K562 (cell line): ENCODE measurements at regions not wholly inside any gene's neighbourhood (a gene's known extent, or its start where the extent isn't known, plus 50 kb on each side); places are given as distances from the start of the nearest gene placed in this dataset.

Experiments
- ATAC-seq: fragments of 200-7000 bp; cut with Tn5 transposase; 3 replicates; pipeline ENCODE4 v1.9.1; 2020; ENCODE audit warnings: moderate library complexity
- BruUV-seq: library from RNA; stranded (reverse); fragments of 400-500 nt; replicated peaks from 2 replicates; lab custom pipeline; 2021; lab: Mats Ljungman, UMichigan
- CTCF ChIA-PET: fragments of 300-600 bp; formaldehyde crosslinking; extraction: SDS; loops from one replicate; lab custom pipeline; 2021; ENCODE audit warnings: low intra/inter-chr PET ratio; lab: Yijun Ruan, JAX
- POLR2A ChIA-PET: fragments of 300-600, 350-650 bp; sonication (Branson Sonifier 250); formaldehyde crosslinking; extraction: SDS; loops from one replicate; lab custom pipeline; 2021; ENCODE audit warnings: antibody characterized with exemption, inconsistent platforms; lab: Yijun Ruan, JAX
- DNase-seq, 4 experiments: peaks; one replicate each; pipeline versions ENCODE4 v3.0.0 to v3.0.0-alpha.2; 2011 to 2018; ENCODE audit warnings: low spot score in 3 of 4, mixed read lengths in 3 of 4; ENCODE audit errors: extremely low read depth in 1 of 4
- FAIRE-seq: peaks from 2 replicates; lab custom pipeline; 2011; peaks lifted over from hg19 to GRCh38; lab: Jason Lieb, UNC
- H2AFZ ChIP-seq: 2 replicates; pipeline ENCODE4 v1.6.0; 2011; ENCODE audit warnings: low read depth, low read length, control low read depth, inconsistent platforms
- H3K27ac ChIP-seq: fragments of 200-600 bp; 3 replicates; pipeline ENCODE4 v1.8.0; 2011; ENCODE audit warnings: low read depth, mild to moderate bottlenecking, control low read depth, inconsistent platforms, low read length, moderate library complexity, mixed read lengths; ENCODE audit errors: extremely low read depth
- H3K27me3 ChIP-seq, 2 experiments: fragments of 300-600 bp in 1 of 2; 2 replicates in 1 of 2; 3 replicates in 1 of 2; pipeline versions ENCODE4 v1.6.0 to v1.8.0; 2011; ENCODE audit warnings: inconsistent platforms in 2 of 2, low read length in 2 of 2, mild to moderate bottlenecking in 1 of 2, mixed read lengths in 1 of 2, moderate library complexity in 1 of 2; ENCODE audit not compliant: control insufficient read depth in 2 of 2, insufficient read depth in 2 of 2
- H3K36me3 ChIP-seq: fragments of 300-600 bp; 3 replicates; pipeline ENCODE4 v1.8.0; 2011; ENCODE audit warnings: mild to moderate bottlenecking, low read length, inconsistent platforms; ENCODE audit not compliant: control insufficient read depth, insufficient read depth
- H3K4me1 ChIP-seq, 2 experiments: fragments of 200-600 bp in 1 of 2; replicated peaks in 1 of 2; 2 replicates in 1 of 2; 3 replicates in 1 of 2; pipeline versions ENCODE4 v1.5.1 to v1.8.0; 2011; ENCODE audit warnings: inconsistent platforms in 2 of 2, low read length in 2 of 2, mild to moderate bottlenecking in 1 of 2, mixed read lengths in 1 of 2, moderate library complexity in 1 of 2; ENCODE audit not compliant: control insufficient read depth in 2 of 2, insufficient read depth in 2 of 2
- H3K4me2 ChIP-seq: 2 replicates; pipeline ENCODE4 v1.6.1; 2011; ENCODE audit warnings: low read length, control low read depth, inconsistent platforms, mixed read lengths; ENCODE audit not compliant: insufficient read depth
- H3K4me3 ChIP-seq: fragments of 200-600 bp; sonication (generic), shearing (Covaris generic); 2 replicates; pipeline ENCODE4 v1.5.1; 2016; ENCODE audit warnings: control low read depth, inconsistent platforms
- H3K79me2 ChIP-seq: fragments of 200-600 bp; 3 replicates; pipeline ENCODE4 v1.8.0; 2011; ENCODE audit warnings: low read length, inconsistent platforms; ENCODE audit not compliant: control insufficient read depth, insufficient read depth
- H3K9ac ChIP-seq, 2 experiments: 2 replicates each; pipeline versions ENCODE4 v1.6.0 to v1.6.1; 2011; ENCODE audit warnings: low read depth in 2 of 2, low read length in 2 of 2, control low read depth in 1 of 2, inconsistent platforms in 1 of 2, mild to moderate bottlenecking in 1 of 2, mixed read lengths in 1 of 2; ENCODE audit not compliant: insufficient read depth in 1 of 2
- H3K9me1 ChIP-seq: one replicate; pipeline ENCODE4 v1.6.0; 2011; ENCODE audit warnings: inconsistent platforms, mild to moderate bottlenecking, low read length, moderate library complexity; ENCODE audit not compliant: control insufficient read depth, insufficient read depth
- H3K9me3 ChIP-seq: replicated peaks from 2 replicates; pipeline ENCODE4 v1.5.1; 2011; ENCODE audit warnings: low read depth, low read length, inconsistent platforms; ENCODE audit not compliant: control insufficient read depth, insufficient read depth
- H4K20me1 ChIP-seq: replicated peaks from 2 replicates; pipeline ENCODE4 v1.6.1; 2011; ENCODE audit warnings: low read length, inconsistent platforms, mixed read lengths; ENCODE audit not compliant: control insufficient read depth, insufficient read depth
- ETV1 ChIP-seq: fragments of 450-650 bp; conservative IDR thresholded peaks from 2 replicates; pipeline ENCODE4 v1.6.1; 2016; ENCODE audit warnings: missing genetic modification characterization, control low read depth, low read depth, missing compliant biosample characterization
- MTA1 ChIP-seq: fragments of 450-650 bp; IDR thresholded peaks from 2 replicates; pipeline ENCODE4 v1.6.1; 2017; ENCODE audit warnings: borderline replicate concordance
- NONO ChIP-seq, 2 experiments: fragments of 200-400 bp in 1 of 2; fragments of 450-650 bp in 1 of 2; formaldehyde crosslinking in 1 of 2; IDR thresholded peaks; 2 replicates each; pipeline ENCODE4 v1.6.1; 2017; ENCODE audit warnings: low read depth in 2 of 2, mild to moderate bottlenecking in 2 of 2, moderate library complexity in 2 of 2, low read length in 1 of 2
- TCF7L2 ChIP-seq: fragments of 150-350 bp; IDR thresholded peaks from 2 replicates; pipeline ENCODE4 v1.6.1; 2016; ENCODE audit warnings: low read depth, mild to moderate bottlenecking, low read length, moderate library complexity
- ZNF316 ChIP-seq: fragments of 450-650 bp; IDR thresholded peaks from 2 replicates; pipeline ENCODE4 v1.6.1; 2016
- WGBS: fragments of 100-300 bp; shearing (Covaris generic); methylation state at CpG from one replicate; pipeline ENCODE4 v1.1.6; 2016; ENCODE audit warnings: low coverage, mixed read lengths; ENCODE audit not compliant: insufficient coverage; ENCODE audit errors: missing lambda C conversion rate; 5-methylcytosine and 5-hydroxymethylcytosine counted together
- in situ Hi-C: fragments of 300-500 bp; cut with MboI; formaldehyde crosslinking; loops from 4 replicates; pipeline ENCODE4 v1.15.0; 2018; ENCODE audit warnings: inconsistent platforms, mixed read lengths
- intact Hi-C: fragments of 100-400 bp; cut with micrococcal nuclease; formaldehyde crosslinking; loops from 2 replicates; pipeline ENCODE4 v1.14.2; 2022

- ATAC-seq (no peak), FAIRE-seq (no peak)
- intact Hi-C loops = no loop called here
- no peak overlapping the region for H2AFZ ChIP-seq
- H3K9ac ChIP-seq = no peak overlapping the region
- CTCF ChIA-PET = no interaction called here
- no peaks in the 10 kb centered on the region; the same call in 1 of the 2 replicates for H4K20me1 ChIP-seq
- no peak overlapping the region for H3K27ac ChIP-seq
- no peak for TF ChIP-seq ZNF316
- no peak for TF ChIP-seq NONO (IDR thresholded peaks at IDR 0.05; ENCODE audit: low read depth in 2 of 2, low read length in 1 of 2)
- no peak for TF ChIP-seq MTA1
- TF ChIP-seq TCF7L2 = no peak
- TF ChIP-seq ETV1 (tag) = no peak
- TF ChIP-seq, all 486 proteins: peak for 0
- Histone ChIP-seq H3K79me2 (peaks cover 41% of the 10 kb centered on the region), H3K4me1 (peaks cover 0 to 5% of the 10 kb centered on the region in 2 experiments; a peak in 2 of 5 replicates), H3K4me2 (no peak overlapping the region), H3K27me3 (no peaks in the 10 kb centered on the region), H3K36me3 (peaks cover 4% of the 10 kb centered on the region; the same call in 2 of the 3 replicates), H3K9me3 (peaks cover 9% of the 10 kb centered on the region), H3K9me1 (peaks cover 3% of the 10 kb centered on the region), H3K4me3 (no peak overlapping the region)
- BruUV-seq = no TSS peak
- WGBS = 88% methylated on average over 23 of the region's 36 CpGs
- no peak for DNase-seq
- in situ Hi-C loops = no loop called here
- POLR2A ChIA-PET = interaction anchor here (0.5 kb wide), 1 partner anchor 11 kb away, joined by 3 read pairs; no protein-coding TSS in a partner anchor
Measured at GRCh38 chr22:49576241-49577141, 251.2 kb downstream of the BRD1 start.
